MM.1S (cell line): ENCODE measurements at regions not wholly inside any gene's neighbourhood (a gene's known extent, or its start where the extent isn't known, plus 50 kb on each side); places are given as distances from the start of the nearest gene placed in this dataset.

Source experiments
- EZH2 ChIP-seq: fragments of 300-600 bp; sonication (generic); optimal IDR thresholded peaks from 2 replicates; pipeline ENCODE3; 2017; ENCODE audit warnings: low read depth, mild to moderate bottlenecking, antibody characterized with exemption, low read length, mixed read lengths
- TF ChIP-seq, protein P1 (sequence below): fragments of 300-600 bp; sonication (generic); IDR thresholded peaks from 2 replicates; pipeline ENCODE4 v1.5.1; 2016; ENCODE audit warnings: antibody characterized with exemption, low read length, mixed read lengths

DNA sequence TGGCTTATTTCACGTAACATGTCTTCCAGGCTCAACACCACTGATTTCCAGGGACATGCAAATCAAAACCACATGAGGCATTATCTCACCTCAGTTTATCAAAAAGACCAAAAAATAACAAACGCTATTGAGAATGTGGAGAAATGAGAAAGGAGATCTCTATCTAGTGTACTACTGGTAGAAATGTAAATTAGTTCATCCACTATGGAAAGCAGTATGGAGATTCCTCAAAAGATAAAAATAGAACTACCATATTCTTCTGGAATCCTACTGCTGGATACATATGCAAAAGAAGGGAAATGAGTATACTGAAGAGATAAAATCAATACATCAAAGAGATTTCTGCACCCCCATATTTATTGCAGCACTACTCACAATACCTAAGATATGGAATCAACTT lies 329.6 kb upstream of the NDST3 start:
- no peak for TF ChIP-seq EZH2
- TF ChIP-seq, protein P1, sequence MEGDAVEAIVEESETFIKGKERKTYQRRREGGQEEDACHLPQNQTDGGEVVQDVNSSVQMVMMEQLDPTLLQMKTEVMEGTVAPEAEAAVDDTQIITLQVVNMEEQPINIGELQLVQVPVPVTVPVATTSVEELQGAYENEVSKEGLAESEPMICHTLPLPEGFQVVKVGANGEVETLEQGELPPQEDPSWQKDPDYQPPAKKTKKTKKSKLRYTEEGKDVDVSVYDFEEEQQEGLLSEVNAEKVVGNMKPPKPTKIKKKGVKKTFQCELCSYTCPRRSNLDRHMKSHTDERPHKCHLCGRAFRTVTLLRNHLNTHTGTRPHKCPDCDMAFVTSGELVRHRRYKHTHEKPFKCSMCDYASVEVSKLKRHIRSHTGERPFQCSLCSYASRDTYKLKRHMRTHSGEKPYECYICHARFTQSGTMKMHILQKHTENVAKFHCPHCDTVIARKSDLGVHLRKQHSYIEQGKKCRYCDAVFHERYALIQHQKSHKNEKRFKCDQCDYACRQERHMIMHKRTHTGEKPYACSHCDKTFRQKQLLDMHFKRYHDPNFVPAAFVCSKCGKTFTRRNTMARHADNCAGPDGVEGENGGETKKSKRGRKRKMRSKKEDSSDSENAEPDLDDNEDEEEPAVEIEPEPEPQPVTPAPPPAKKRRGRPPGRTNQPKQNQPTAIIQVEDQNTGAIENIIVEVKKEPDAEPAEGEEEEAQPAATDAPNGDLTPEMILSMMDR = no peak
